H1 (cell line): ENCODE measurements at regions not wholly inside any gene's neighbourhood (a gene's known extent, or its start where the extent isn't known, plus 50 kb on each side); places are given as distances from the start of the nearest gene placed in this dataset.

ENCODE experiments used
- CTCF ChIA-PET: fragments of 300-600 bp; sonication (Branson Sonifier 250); formaldehyde crosslinking; loops from one replicate; lab custom pipeline; 2021; ENCODE audit not compliant: partially characterized antibody; lab: Charles Lee
- POLR2A ChIA-PET: fragments of 300-600 bp; sonication (Branson Sonifier 250); formaldehyde crosslinking; loops from one replicate; lab custom pipeline; 2021; ENCODE audit warnings: inconsistent platforms; ENCODE audit not compliant: partially characterized antibody; lab: Charles Lee
- DNase-seq, 2 experiments: peaks; one replicate each; pipeline versions ENCODE4 v3.0.0 to v3.0.0-alpha.2; 2010 to 2022; ENCODE audit warnings: low spot score in 2 of 2, low read depth in 1 of 2, mixed read lengths in 1 of 2
- FAIRE-seq: peaks from 2 replicates; lab custom pipeline; 2011; peaks lifted over from hg19 to GRCh38; lab: Jason Lieb, UNC
- H2AFZ ChIP-seq: 2 replicates; pipeline ENCODE4 v1.8.1; 2012; ENCODE audit warnings: low read length, inconsistent platforms
- H2AK5ac ChIP-seq: 2 replicates; pipeline ENCODE4 v1.6.1; 2013; ENCODE audit warnings: low read depth, low read length
- H2BK120ac ChIP-seq: replicated peaks from 2 replicates; pipeline ENCODE3; 2013; ENCODE audit warnings: low read depth, low read length, inconsistent platforms
- H2BK12ac ChIP-seq: 2 replicates; pipeline ENCODE4 v1.6.1; 2013; ENCODE audit warnings: low read depth, low read length
- H2BK15ac ChIP-seq: 2 replicates; pipeline ENCODE4 v1.6.1; 2013; ENCODE audit warnings: low read length
- H2BK20ac ChIP-seq: 2 replicates; pipeline ENCODE4 v1.6.1; 2013; ENCODE audit warnings: low read length
- H2BK5ac ChIP-seq: 2 replicates; pipeline ENCODE4 v1.6.1; 2013; ENCODE audit warnings: low read depth, low read length
- H3K14ac ChIP-seq: 2 replicates; pipeline ENCODE4 v1.6.1; 2013; ENCODE audit warnings: inconsistent platforms; ENCODE audit not compliant: insufficient read length
- H3K18ac ChIP-seq: 2 replicates; pipeline ENCODE4 v1.6.1; 2013; ENCODE audit warnings: low read length; ENCODE audit errors: extremely low read depth
- H3K23ac ChIP-seq: 2 replicates; pipeline ENCODE4 v1.6.1; 2013; ENCODE audit warnings: inconsistent platforms; ENCODE audit not compliant: insufficient read length
- H3K23me2 ChIP-seq: 2 replicates; pipeline ENCODE4 v1.6.1; 2013; ENCODE audit warnings: low read depth, low read length
- H3K27ac ChIP-seq: 2 replicates; pipeline ENCODE4 v1.6.1; 2011; ENCODE audit warnings: low read depth, low read length, inconsistent platforms
- H3K27me3 ChIP-seq, 4 experiments: replicated peaks in 1 of 4; 1 replicate in 1 of 4; 2 replicates in 3 of 4; pipeline versions ENCODE4 v1.6.1 to v1.8.1; 2011 to 2013; ENCODE audit warnings: low read length in 3 of 4, mild to moderate bottlenecking in 3 of 4, inconsistent platforms in 2 of 4, mixed read lengths in 2 of 4, moderate library complexity in 1 of 4; ENCODE audit not compliant: control insufficient read depth in 3 of 4, insufficient read depth in 3 of 4; ENCODE audit errors: extremely low read depth in 1 of 4
- H3K36me3 ChIP-seq, 4 experiments: 2 replicates each; pipeline versions ENCODE4 v1.6.1 to v1.8.1; 2011 to 2013; ENCODE audit warnings: mild to moderate bottlenecking in 4 of 4, low read length in 3 of 4, moderate library complexity in 2 of 4, control low read depth in 1 of 4, inconsistent platforms in 1 of 4; ENCODE audit not compliant: insufficient read depth in 4 of 4, control insufficient read depth in 2 of 4
- H3K4ac ChIP-seq: replicated peaks from 2 replicates; pipeline ENCODE3; 2013; ENCODE audit warnings: low read length, low read depth, mixed read lengths, inconsistent platforms; ENCODE audit not compliant: insufficient read length
- H3K4me1 ChIP-seq, 4 experiments: replicated peaks in 1 of 4; 1 replicate in 1 of 4; 2 replicates in 3 of 4; pipeline versions ENCODE4 v1.6.1 to v1.8.1; 2011 to 2013; ENCODE audit warnings: low read length in 3 of 4, inconsistent platforms in 2 of 4, mixed read lengths in 1 of 4; ENCODE audit not compliant: insufficient read depth in 4 of 4, control insufficient read depth in 3 of 4
- H3K4me2 ChIP-seq, 2 experiments: 2 replicates each; pipeline versions ENCODE4 v1.6.1 to v1.8.1; 2011 to 2013; ENCODE audit warnings: low read depth in 2 of 2, low read length in 2 of 2, control low read depth in 1 of 2, inconsistent platforms in 1 of 2, mild to moderate bottlenecking in 1 of 2; ENCODE audit not compliant: insufficient read depth in 1 of 2
- H3K4me3 ChIP-seq, 4 experiments: fragments of 200-600, 300-600 bp in 1 of 4; sonication (generic), shearing (Covaris generic), sonication (Bioruptor Twin) in 1 of 4; 2 replicates each; pipeline versions ENCODE4 v1.5.1 to v1.8.1; 2011 to 2016; ENCODE audit warnings: low read length in 4 of 4, low read depth in 3 of 4, control low read depth in 2 of 4, inconsistent platforms in 2 of 4, mild to moderate bottlenecking in 2 of 4, mixed read lengths in 1 of 4, moderate library complexity in 1 of 4; ENCODE audit not compliant: insufficient read depth in 2 of 4; ENCODE audit errors: extremely low read depth in 1 of 4
- H3K56ac ChIP-seq: replicated peaks from 2 replicates; pipeline ENCODE3; 2013; ENCODE audit warnings: low read depth, mild to moderate bottlenecking, mixed read lengths, low read length, inconsistent platforms; ENCODE audit not compliant: insufficient read length
- H3K79me1 ChIP-seq: 2 replicates; pipeline ENCODE4 v1.6.1; 2013; ENCODE audit warnings: low read depth, low read length, control low read depth
- H3K79me2 ChIP-seq, 2 experiments: 2 replicates each; pipeline versions ENCODE4 v1.6.1 to v1.8.1; 2012 to 2013; ENCODE audit warnings: low read length in 2 of 2, mild to moderate bottlenecking in 2 of 2, inconsistent platforms in 1 of 2; ENCODE audit not compliant: insufficient read depth in 2 of 2, control insufficient read depth in 1 of 2
- H3K9ac ChIP-seq, 4 experiments: replicated peaks in 1 of 4; 1 replicate in 1 of 4; 2 replicates in 3 of 4; pipeline versions ENCODE4 v1.6.1 to v1.8.1; 2011 to 2013; ENCODE audit warnings: low read depth in 3 of 4, low read length in 3 of 4, control low read depth in 2 of 4, mild to moderate bottlenecking in 2 of 4, moderate library complexity in 2 of 4, inconsistent platforms in 1 of 4; ENCODE audit errors: extremely low read depth in 1 of 4
- H3K9me3 ChIP-seq, 2 experiments: 2 replicates each; pipeline versions ENCODE4 v1.6.1 to v1.8.1; 2012 to 2013; ENCODE audit warnings: mild to moderate bottlenecking in 2 of 2, moderate library complexity in 2 of 2, control low read depth in 1 of 2, inconsistent platforms in 1 of 2, low read depth in 1 of 2, low read length in 1 of 2, mixed read lengths in 1 of 2; ENCODE audit not compliant: insufficient read depth in 2 of 2
- H4K20me1 ChIP-seq, 2 experiments: replicated peaks in 1 of 2; 2 replicates each; pipeline versions ENCODE3 to v1.8.1; 2011 to 2013; ENCODE audit warnings: inconsistent platforms in 2 of 2, low read length in 2 of 2, mild to moderate bottlenecking in 1 of 2; ENCODE audit not compliant: insufficient read depth in 2 of 2, control insufficient read depth in 1 of 2
- H4K5ac ChIP-seq: 2 replicates; pipeline ENCODE4 v1.6.1; 2013; ENCODE audit warnings: low read length, low read depth, mixed read lengths, inconsistent platforms; ENCODE audit not compliant: insufficient read length
- H4K8ac ChIP-seq: 2 replicates; pipeline ENCODE4 v1.8.0; 2013; ENCODE audit warnings: mild to moderate bottlenecking, moderate library complexity, low read length, inconsistent platforms; ENCODE audit not compliant: insufficient read depth; ENCODE audit errors: extremely low read depth
- H4K91ac ChIP-seq: replicated peaks from 2 replicates; pipeline ENCODE3; 2013; ENCODE audit warnings: low read length, mixed read lengths, inconsistent platforms; ENCODE audit not compliant: insufficient read length
- BACH1 ChIP-seq: IDR thresholded peaks from 2 replicates; pipeline ENCODE4 v1.6.1; 2012; ENCODE audit warnings: low read length, improper control_type of control experiment
- FOSL1 ChIP-seq: IDR thresholded peaks from 2 replicates; pipeline ENCODE4 v1.6.1; 2011; ENCODE audit warnings: mild to moderate bottlenecking, low read depth, low read length, moderate library complexity; ENCODE audit not compliant: insufficient read depth
- KDM1A ChIP-seq: fragments of 200-600, 300-600 bp; sonication (generic); IDR thresholded peaks from 2 replicates; pipeline ENCODE4 v1.7.1; 2016; ENCODE audit warnings: mild to moderate bottlenecking, low read length, borderline replicate concordance
- KDM4A ChIP-seq: IDR thresholded peaks from one replicate; pipeline ENCODE4 v1.7.1; 2012; ENCODE audit warnings: low read depth, mild to moderate bottlenecking, moderate library complexity, low read length, inconsistent platforms; ENCODE audit not compliant: severe bottlenecking
- KDM5A ChIP-seq: fragments of 200-600 bp; IDR thresholded peaks from 2 replicates; pipeline ENCODE4 v1.7.1; 2012; ENCODE audit warnings: mild to moderate bottlenecking, low read length, inconsistent platforms, mixed read lengths
- RAD21 ChIP-seq, 2 experiments: IDR thresholded peaks in 1 of 2; conservative IDR thresholded peaks in 1 of 2; 2 replicates each; pipeline ENCODE4 v1.6.1; 2011; ENCODE audit warnings: low read depth in 2 of 2, low read length in 2 of 2, improper control_type of control experiment in 1 of 2, inconsistent platforms in 1 of 2, mild to moderate bottlenecking in 1 of 2, moderate library complexity in 1 of 2
- SIN3A ChIP-seq, 2 experiments: IDR thresholded peaks in 1 of 2; conservative IDR thresholded peaks in 1 of 2; 2 replicates each; pipeline ENCODE4 v1.6.1; 2011 to 2012; ENCODE audit warnings: low read length in 2 of 2, improper control_type of control experiment in 1 of 2, low read depth in 1 of 2, mild to moderate bottlenecking in 1 of 2
- SIX5 ChIP-seq: IDR thresholded peaks from 2 replicates; pipeline ENCODE4 v1.6.1; 2011; ENCODE audit warnings: mild to moderate bottlenecking, low read depth, low read length
- SP4 ChIP-seq: IDR thresholded peaks from 2 replicates; pipeline ENCODE4 v1.6.1; 2012; ENCODE audit warnings: low read length, inconsistent platforms
- SUZ12 ChIP-seq: fragments of 200-600 bp; sonication (generic); IDR thresholded peaks from 2 replicates; pipeline ENCODE4 v1.6.1; 2012; ENCODE audit warnings: mild to moderate bottlenecking, inconsistent platforms, low read length, moderate library complexity, mixed read lengths
- YY1 ChIP-seq: IDR thresholded peaks from 2 replicates; pipeline ENCODE4 v1.6.1; 2011; ENCODE audit warnings: low read depth, mild to moderate bottlenecking, low read length
- WGBS, 2 experiments: shearing (Covaris generic) in 1 of 2; methylation state at CpG; one replicate each; pipeline versions ENCODE4 v1.1.6 to v1.1.7; 2013 to 2015; ENCODE audit warnings: low lambda C conversion rate in 2 of 2, mixed read lengths in 2 of 2, inconsistent platforms in 1 of 2, low coverage in 1 of 2, missing lambda C conversion rate in 1 of 2; ENCODE audit not compliant: insufficient replicate concordance in 2 of 2, insufficient coverage in 1 of 2, insufficient read length in 1 of 2; ENCODE audit errors: extremely low coverage in 1 of 2, missing lambda C conversion rate in 1 of 2; 5-methylcytosine and 5-hydroxymethylcytosine counted together

DNA sequence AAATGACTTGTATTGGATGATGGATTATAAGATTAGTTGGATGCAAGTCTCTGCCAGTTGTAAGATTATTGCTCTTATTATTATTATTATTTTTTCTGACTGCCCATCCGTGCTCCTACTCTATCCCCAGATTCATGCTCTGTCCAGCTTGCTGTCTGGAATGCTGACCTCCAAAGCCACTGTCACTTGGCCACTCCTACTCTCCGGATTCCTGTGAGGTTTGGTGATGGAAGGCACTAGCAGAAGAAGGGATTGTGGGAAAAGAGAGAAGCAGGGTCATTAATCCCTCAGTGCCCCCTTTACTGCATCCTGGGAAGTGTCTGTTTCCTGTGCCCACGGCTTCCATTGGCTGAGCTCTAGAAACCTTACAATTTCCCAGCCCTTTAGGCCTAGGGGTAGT lies 76.3 kb upstream of the IL12B start:
- WGBS, 2 experiments = 96% methylated on average over 3 of the region's 3 CpGs; no CpG with 5 or more reads in 1 of the 2 experiments
- H2AK5ac ChIP-seq = no peak overlapping the region
- CTCF ChIA-PET = no interaction called here
- no peak overlapping the region for H2BK15ac ChIP-seq
- H4K20me1 ChIP-seq = no peaks in the 10 kb centered on the region
- H3K23ac ChIP-seq = no peak overlapping the region
- H4K91ac ChIP-seq = no peak overlapping the region
- no peak overlapping the region for H2BK20ac ChIP-seq
- no peak overlapping the region for H2AFZ ChIP-seq
- POLR2A ChIA-PET = no interaction called here
- H3K27me3 ChIP-seq = no peaks in the 10 kb centered on the region
- no peak overlapping the region for H3K27ac ChIP-seq
- no peaks in the 10 kb centered on the region for H3K36me3 ChIP-seq
- H2BK12ac ChIP-seq = no peak overlapping the region
- TF ChIP-seq BACH1 = no peak
- TF ChIP-seq KDM5A = no peak
- TF ChIP-seq KDM4A = no peak
- no peak for TF ChIP-seq KDM1A
- no peak for TF ChIP-seq SP4
- TF ChIP-seq SUZ12 = no peak
- no peak for TF ChIP-seq RAD21 (IDR thresholded peaks at IDR 0.05 in 1 of 2, conservative IDR thresholded peaks at IDR 0.05 in 1 of 2; ENCODE audit: low read depth in 2 of 2, low read length in 2 of 2)
- no peak for TF ChIP-seq SIX5
- no peak for TF ChIP-seq FOSL1
- TF ChIP-seq SIN3A (conservative IDR thresholded peaks at IDR 0.05 in 1 of 2, IDR thresholded peaks at IDR 0.05 in 1 of 2; ENCODE audit: low read depth in 1 of 2, low read length in 2 of 2) = no peak
- no peak for TF ChIP-seq YY1
- H3K9ac ChIP-seq = no peak overlapping the region
- no peak overlapping the region for H2BK120ac ChIP-seq
- H3K56ac ChIP-seq = no peak overlapping the region
- H3K9me3 ChIP-seq = no peaks in the 10 kb centered on the region
- DNase-seq = no peak
- H3K79me1 ChIP-seq = no peaks in the 10 kb centered on the region
- no peaks in the 10 kb centered on the region for H3K79me2 ChIP-seq
- no peak overlapping the region for H4K5ac ChIP-seq
- H3K18ac ChIP-seq = no peak overlapping the region
- H3K14ac ChIP-seq = no peak overlapping the region
- no peak overlapping the region for H3K4me3 ChIP-seq
- H4K8ac ChIP-seq = no peak overlapping the region
- no peaks in the 10 kb centered on the region for H3K23me2 ChIP-seq
- no peak overlapping the region for H3K4ac ChIP-seq
- FAIRE-seq = no peak
- no peaks in the 10 kb centered on the region for H3K4me1 ChIP-seq
- no peak overlapping the region for H2BK5ac ChIP-seq
- H3K4me2 ChIP-seq = no peak overlapping the region
